Liver (tissue), 3 donors: ENCODE measurements at regions not wholly inside any gene's neighbourhood (a gene's known extent, or its start where the extent isn't known, plus 50 kb on each side); places are given as distances from the start of the nearest gene placed in this dataset.

Experiments used
- ATF3 ChIP-seq: IDR thresholded peaks from 2 replicates; pipeline ENCODE4 v1.6.1; 2016; ENCODE audit warnings: antibody characterized with exemption
- FOXA2 ChIP-seq: IDR thresholded peaks from 2 replicates; pipeline ENCODE4 v1.6.1; 2016; ENCODE audit warnings: antibody characterized with exemption
- GABPA ChIP-seq, 2 donors: IDR thresholded peaks in 1 of 2; conservative IDR thresholded peaks in 1 of 2; 2 replicates each; pipeline ENCODE4 v1.6.1; 2016; ENCODE audit warnings: antibody characterized with exemption in 2 of 2, mild to moderate bottlenecking in 1 of 2, moderate library complexity in 1 of 2
- REST ChIP-seq: IDR thresholded peaks from 2 replicates; pipeline ENCODE4 v1.6.1; 2016; ENCODE audit warnings: antibody characterized with exemption, mild to moderate bottlenecking
- YY1 ChIP-seq: IDR thresholded peaks from 2 replicates; pipeline ENCODE4 v1.6.1; 2016; ENCODE audit warnings: antibody characterized with exemption, mild to moderate bottlenecking
- TF ChIP-seq, protein P1 (sequence below): fragments of 150-350 bp; IDR thresholded peaks from 2 replicates; pipeline ENCODE4 v1.5.1; 2017; ENCODE audit warnings: improper control_type of control experiment, low read depth, low read length; ENCODE audit not compliant: missing input control
- TF ChIP-seq, protein P2 (sequence below): IDR thresholded peaks from 2 replicates; pipeline ENCODE4 v1.6.1; 2016; ENCODE audit warnings: antibody characterized with exemption
- donor health status: healthy.
- donor health status: healthy.

GRCh38 chr4:180530787-180531186 lies 1712.4 kb upstream of the TENM3 start:
- TF ChIP-seq, protein P1, sequence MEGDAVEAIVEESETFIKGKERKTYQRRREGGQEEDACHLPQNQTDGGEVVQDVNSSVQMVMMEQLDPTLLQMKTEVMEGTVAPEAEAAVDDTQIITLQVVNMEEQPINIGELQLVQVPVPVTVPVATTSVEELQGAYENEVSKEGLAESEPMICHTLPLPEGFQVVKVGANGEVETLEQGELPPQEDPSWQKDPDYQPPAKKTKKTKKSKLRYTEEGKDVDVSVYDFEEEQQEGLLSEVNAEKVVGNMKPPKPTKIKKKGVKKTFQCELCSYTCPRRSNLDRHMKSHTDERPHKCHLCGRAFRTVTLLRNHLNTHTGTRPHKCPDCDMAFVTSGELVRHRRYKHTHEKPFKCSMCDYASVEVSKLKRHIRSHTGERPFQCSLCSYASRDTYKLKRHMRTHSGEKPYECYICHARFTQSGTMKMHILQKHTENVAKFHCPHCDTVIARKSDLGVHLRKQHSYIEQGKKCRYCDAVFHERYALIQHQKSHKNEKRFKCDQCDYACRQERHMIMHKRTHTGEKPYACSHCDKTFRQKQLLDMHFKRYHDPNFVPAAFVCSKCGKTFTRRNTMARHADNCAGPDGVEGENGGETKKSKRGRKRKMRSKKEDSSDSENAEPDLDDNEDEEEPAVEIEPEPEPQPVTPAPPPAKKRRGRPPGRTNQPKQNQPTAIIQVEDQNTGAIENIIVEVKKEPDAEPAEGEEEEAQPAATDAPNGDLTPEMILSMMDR: no peak
- TF ChIP-seq YY1 (no peak), GABPA (IDR thresholded peaks at IDR 0.05 in 1 of 2, conservative IDR thresholded peaks at IDR 0.05 in 1 of 2) (no peak), ATF3 (no peak), REST (no peak), FOXA2 (no peak)
- TF ChIP-seq, protein P2, sequence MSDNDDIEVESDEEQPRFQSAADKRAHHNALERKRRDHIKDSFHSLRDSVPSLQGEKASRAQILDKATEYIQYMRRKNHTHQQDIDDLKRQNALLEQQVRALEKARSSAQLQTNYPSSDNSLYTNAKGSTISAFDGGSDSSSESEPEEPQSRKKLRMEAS: no peak
